Vagina (tissue), 2 donors: ENCODE measurements at regions not wholly inside any gene's neighbourhood (a gene's known extent, or its start where the extent isn't known, plus 50 kb on each side); places are given as distances from the start of the nearest gene placed in this dataset.
"Not testable (repeated sequence)": the region's sequence is repeated elsewhere in the genome, so short reads cannot be mapped to it uniquely, and the experiment has no call there.

Source experiments
- DNase-seq, 2 donors: peaks; one replicate each; pipeline ENCODE4 v3.0.0-alpha.2; 2017; ENCODE audit errors: extremely low spot score in 2 of 2
- H3K27ac ChIP-seq: fragments of 200-600 bp; sonication (generic); one replicate; pipeline ENCODE4 v1.5.1; 2019
- H3K27me3 ChIP-seq: fragments of 200-600 bp; sonication (generic); one replicate; pipeline ENCODE4 v1.5.1; 2019
- H3K36me3 ChIP-seq, 2 donors: fragments of 200-600 bp; sonication (generic); one replicate each; pipeline ENCODE4 v1.5.1; 2017 to 2019
- H3K4me1 ChIP-seq: fragments of 200-600 bp; sonication (generic); one replicate; pipeline ENCODE4 v1.5.1; 2019
- H3K4me3 ChIP-seq, 2 donors: fragments of 200-600 bp; sonication (generic); 1 replicate in 1 of 2; 2 replicates in 1 of 2; pipeline ENCODE4 v1.5.1; 2016 to 2019
- H3K9me3 ChIP-seq: fragments of 200-600 bp; sonication (generic); one replicate; pipeline ENCODE4 v1.5.1; 2019
- POLR2A ChIP-seq, 2 donors: fragments of 450-650 bp; IDR thresholded peaks; one replicate each; pipeline ENCODE4 v1.6.1; 2017; ENCODE audit warnings: antibody characterized with exemption in 2 of 2, mild to moderate bottlenecking in 2 of 2, moderate library complexity in 2 of 2
- POLR2AphosphoS5 ChIP-seq, 2 donors: sonication (generic); formaldehyde crosslinking; IDR thresholded peaks; one replicate each; pipeline ENCODE4 v1.9.0; 2017; ENCODE audit warnings: antibody characterized with exemption in 2 of 2, mild to moderate bottlenecking in 2 of 2, low read depth in 1 of 2; ENCODE audit not compliant: insufficient read depth in 1 of 2
- intact Hi-C: fragments of 100-400 bp; cut with DNase I; formaldehyde crosslinking; loops from one replicate; pipeline ENCODE4 v1.15.1; 2023
- TF ChIP-seq, protein P1 (sequence below), 3 experiments: fragments of 450-650 bp in 2 of 3; fragments of 200-600 bp in 1 of 3; sonication (generic) in 1 of 3; IDR thresholded peaks; one replicate each; pipeline ENCODE4 v1.5.1; 2017 to 2019; ENCODE audit warnings: antibody characterized with exemption in 3 of 3, mild to moderate bottlenecking in 2 of 3, moderate library complexity in 2 of 3

DNA sequence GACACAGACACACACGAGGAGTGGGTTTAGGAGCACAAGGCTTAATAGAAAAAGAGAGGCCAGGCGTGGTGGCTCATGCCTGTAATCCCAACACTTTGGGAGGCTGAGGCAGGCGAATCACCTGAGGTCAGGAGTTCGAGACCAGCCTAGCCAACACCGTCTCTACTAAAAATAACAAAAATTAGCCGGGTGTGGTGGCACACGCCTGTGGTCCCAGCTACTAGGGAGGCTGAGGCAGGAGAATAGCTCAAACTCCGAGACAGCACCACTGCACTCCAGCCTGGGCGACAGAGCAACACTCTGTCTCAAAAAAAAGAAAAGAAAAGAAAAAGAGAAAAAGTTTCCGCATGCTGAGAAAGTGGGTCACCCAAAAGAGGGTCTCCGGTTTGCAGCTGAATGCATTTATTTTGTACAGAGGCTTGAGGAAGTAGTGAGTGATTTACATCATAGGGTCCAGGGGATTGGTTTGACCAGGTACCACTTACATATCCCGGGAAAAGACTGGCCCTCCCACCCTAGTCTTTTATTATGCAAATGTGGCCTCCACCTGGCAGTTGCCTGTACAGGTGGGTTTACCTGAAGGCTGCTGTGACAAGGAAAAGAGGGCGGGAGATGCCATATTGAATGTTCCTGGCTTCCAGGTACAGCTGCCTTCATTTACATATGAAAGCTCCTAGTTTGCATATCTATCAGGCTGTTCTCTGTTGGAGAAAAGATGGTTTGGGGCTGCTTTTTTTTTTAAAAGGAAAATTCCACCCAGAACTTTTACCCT is 366.2 kb upstream of the GRAMD2B start:
- TF ChIP-seq, protein P1, sequence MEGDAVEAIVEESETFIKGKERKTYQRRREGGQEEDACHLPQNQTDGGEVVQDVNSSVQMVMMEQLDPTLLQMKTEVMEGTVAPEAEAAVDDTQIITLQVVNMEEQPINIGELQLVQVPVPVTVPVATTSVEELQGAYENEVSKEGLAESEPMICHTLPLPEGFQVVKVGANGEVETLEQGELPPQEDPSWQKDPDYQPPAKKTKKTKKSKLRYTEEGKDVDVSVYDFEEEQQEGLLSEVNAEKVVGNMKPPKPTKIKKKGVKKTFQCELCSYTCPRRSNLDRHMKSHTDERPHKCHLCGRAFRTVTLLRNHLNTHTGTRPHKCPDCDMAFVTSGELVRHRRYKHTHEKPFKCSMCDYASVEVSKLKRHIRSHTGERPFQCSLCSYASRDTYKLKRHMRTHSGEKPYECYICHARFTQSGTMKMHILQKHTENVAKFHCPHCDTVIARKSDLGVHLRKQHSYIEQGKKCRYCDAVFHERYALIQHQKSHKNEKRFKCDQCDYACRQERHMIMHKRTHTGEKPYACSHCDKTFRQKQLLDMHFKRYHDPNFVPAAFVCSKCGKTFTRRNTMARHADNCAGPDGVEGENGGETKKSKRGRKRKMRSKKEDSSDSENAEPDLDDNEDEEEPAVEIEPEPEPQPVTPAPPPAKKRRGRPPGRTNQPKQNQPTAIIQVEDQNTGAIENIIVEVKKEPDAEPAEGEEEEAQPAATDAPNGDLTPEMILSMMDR (IDR thresholded peaks at IDR 0.05): no peak
- TF ChIP-seq POLR2A (IDR thresholded peaks at IDR 0.05): no peak
- TF ChIP-seq POLR2AphosphoS5 (IDR thresholded peaks at IDR 0.05; ENCODE audit: insufficient read depth in 1 of 2, low read depth in 1 of 2): no peak
- no peaks in the 10 kb centered on the region for H3K27me3 ChIP-seq
- H3K36me3 ChIP-seq: no peaks in the 10 kb centered on the region
- no peaks in the 10 kb centered on the region for H3K9me3 ChIP-seq
- no peak for DNase-seq
- peaks cover 7% of the 10 kb centered on the region for H3K4me1 ChIP-seq
- H3K27ac ChIP-seq: no peak overlapping the region
- H3K4me3 ChIP-seq: no peak overlapping the region
- intact Hi-C loops: no loop called here

DNA sequence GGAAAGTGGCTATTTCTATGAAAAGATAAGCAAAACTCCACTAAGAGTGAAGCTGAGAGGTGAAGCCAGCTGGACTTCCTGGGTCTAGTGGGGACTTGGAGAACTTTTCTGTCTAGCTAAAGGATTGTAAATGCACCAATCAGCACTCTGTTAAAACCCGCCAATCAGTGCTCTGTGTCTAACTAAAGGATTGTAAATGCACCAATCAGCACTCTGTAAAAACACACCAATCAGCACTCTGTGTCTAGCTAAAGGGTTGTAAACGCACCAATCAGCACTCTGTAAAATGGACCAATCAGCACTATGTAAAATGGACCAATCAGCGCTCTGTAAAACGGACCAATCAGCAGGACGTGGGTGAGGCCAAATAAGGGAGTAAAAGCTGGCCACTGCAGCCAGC is 364.8 kb upstream of the GRAMD2B start:
- H3K4me1 ChIP-seq, DNase-seq, H3K27me3 ChIP-seq, H3K4me3 ChIP-seq, H3K27ac ChIP-seq, H3K9me3 ChIP-seq, intact Hi-C loops, H3K36me3 ChIP-seq: not testable (repeated sequence)

DNA sequence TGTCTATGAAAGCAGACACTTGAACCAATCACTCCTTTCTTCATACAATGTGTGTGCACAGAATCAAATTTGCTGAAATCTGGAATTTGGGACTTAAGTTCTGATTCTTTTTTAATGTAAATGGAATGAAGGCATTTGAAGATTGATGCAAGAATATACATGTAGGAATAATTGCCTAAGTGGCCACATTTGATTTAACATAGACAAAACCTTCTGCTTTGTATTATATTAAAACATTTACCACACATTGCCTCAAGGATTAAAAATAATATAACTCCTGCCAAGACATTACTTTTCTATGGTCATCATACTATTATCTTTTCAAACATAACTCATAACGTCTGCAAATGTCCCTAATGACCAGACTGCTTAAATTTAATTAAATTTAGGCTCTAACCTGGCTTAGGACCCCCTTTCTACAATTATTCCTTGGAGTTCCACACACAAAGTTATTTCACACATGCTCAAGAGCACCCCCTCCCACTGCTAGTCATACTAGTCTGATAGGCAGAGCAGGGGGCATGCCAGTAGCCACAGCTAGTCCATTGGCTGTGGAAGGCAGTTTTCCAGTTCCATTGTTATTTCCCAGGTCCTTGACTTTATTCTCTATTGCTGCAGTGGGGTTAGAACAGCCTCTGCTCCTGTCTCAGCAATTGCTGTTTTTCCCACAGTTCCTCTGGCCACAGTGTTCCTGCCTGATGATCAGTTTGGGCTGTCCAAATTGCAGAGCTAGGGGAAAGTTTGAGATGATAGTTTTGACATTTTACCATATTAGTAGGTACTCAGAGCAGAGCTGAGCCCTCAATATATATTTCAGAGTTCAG is 360.6 kb upstream of the GRAMD2B start:
- Histone ChIP-seq H3K36me3 (no peaks in the 10 kb centered on the region), H3K27me3 (no peaks in the 10 kb centered on the region), H3K4me1 (no peaks in the 10 kb centered on the region), H3K4me3 (no peak overlapping the region), H3K9me3 (no peaks in the 10 kb centered on the region), H3K27ac (no peak overlapping the region)
- no peak for TF ChIP-seq POLR2AphosphoS5 (IDR thresholded peaks at IDR 0.05; ENCODE audit: insufficient read depth in 1 of 2, low read depth in 1 of 2)
- TF ChIP-seq, protein P1 (IDR thresholded peaks at IDR 0.05): no peak
- TF ChIP-seq POLR2A (IDR thresholded peaks at IDR 0.05): no peak
- intact Hi-C loops: no loop called here
- DNase-seq: no peak

DNA sequence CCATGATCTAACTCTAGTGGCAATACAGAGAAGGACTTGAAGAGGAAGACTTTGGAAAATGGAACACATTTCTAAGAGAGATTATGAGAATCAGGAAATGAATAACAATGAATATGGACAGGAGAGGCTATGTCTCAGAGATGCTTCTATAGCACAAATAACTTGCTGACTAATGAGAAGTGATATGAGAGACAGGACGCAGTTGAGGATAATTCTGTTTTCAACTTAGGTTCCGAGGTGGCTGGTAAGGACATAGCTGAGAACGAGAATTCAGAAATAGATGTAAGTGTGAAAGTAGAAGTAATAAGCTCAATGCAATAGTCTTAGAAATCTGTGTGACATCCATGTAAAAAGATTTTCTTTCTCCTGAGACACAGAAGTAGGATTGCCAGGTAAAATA is 358.1 kb upstream of the GRAMD2B start:
- no peak overlapping the region for H3K27ac ChIP-seq
- H3K4me1 ChIP-seq: no peaks in the 10 kb centered on the region
- no peak overlapping the region for H3K4me3 ChIP-seq
- H3K36me3 ChIP-seq: no peaks in the 10 kb centered on the region
- no peak for DNase-seq
- H3K9me3 ChIP-seq: no peaks in the 10 kb centered on the region
- TF ChIP-seq POLR2AphosphoS5 (IDR thresholded peaks at IDR 0.05; ENCODE audit: insufficient read depth in 1 of 2, low read depth in 1 of 2) (no peak), POLR2A (IDR thresholded peaks at IDR 0.05) (no peak)
- TF ChIP-seq, protein P1 (IDR thresholded peaks at IDR 0.05): no peak
- intact Hi-C loops: no loop called here
- H3K27me3 ChIP-seq: no peaks in the 10 kb centered on the region

DNA sequence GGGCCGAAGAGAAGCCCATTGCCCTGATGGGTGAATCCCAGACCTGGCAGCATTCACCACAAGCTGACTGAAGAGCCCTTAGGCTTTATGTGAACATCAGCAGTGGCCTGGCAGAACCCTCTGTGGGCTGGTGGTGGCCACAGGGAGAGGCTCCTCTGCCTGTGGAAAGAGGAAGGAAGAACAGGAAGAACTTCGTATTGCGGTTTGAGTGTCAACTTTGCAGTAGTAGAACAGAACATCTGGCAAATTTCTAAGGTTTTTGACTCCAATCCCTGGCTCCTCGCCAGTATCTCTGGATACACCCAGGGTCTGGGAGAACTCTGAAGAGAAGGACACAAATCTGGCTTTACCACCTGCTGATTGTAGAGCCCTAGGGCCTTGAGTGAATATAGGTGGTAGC is 356.4 kb upstream of the GRAMD2B start:
- Histone ChIP-seq H3K36me3 (no peaks in the 10 kb centered on the region), H3K4me1 (no peaks in the 10 kb centered on the region), H3K9me3 (no peaks in the 10 kb centered on the region), H3K27me3 (no peaks in the 10 kb centered on the region), H3K4me3 (no peak overlapping the region), H3K27ac (no peak overlapping the region)
- no peak for TF ChIP-seq POLR2A (IDR thresholded peaks at IDR 0.05)
- TF ChIP-seq, protein P1 (IDR thresholded peaks at IDR 0.05): no peak
- no peak for TF ChIP-seq POLR2AphosphoS5 (IDR thresholded peaks at IDR 0.05; ENCODE audit: insufficient read depth in 1 of 2, low read depth in 1 of 2)
- intact Hi-C loops: no loop called here
- no peak for DNase-seq
